ENCODE measurements at regions not wholly inside any gene's neighbourhood (a gene's known extent, or its start where the extent isn't known, plus 50 kb on each side); places are given as distances from the start of the nearest gene placed in this dataset.
"Not testable (repeated sequence)": the region's sequence is repeated elsewhere in the genome, so short reads cannot be mapped to it uniquely, and the experiment has no call there.

- no peak for DNase-seq
Measured at GRCh38 chr10:21463436-21463835, 62.0 kb downstream of the SKIDA1 start.

GRCh38 chr10:21458126-21458871, 67.2 kb downstream of the SKIDA1 start:
- no peak for DNase-seq

GRCh38 chr10:21456160-21456559, 69.3 kb downstream of the SKIDA1 start:
- DNase-seq: no peak

GRCh38 chr10:21452203-21452602, 73.3 kb downstream of the SKIDA1 start:
- no peak for DNase-seq

GRCh38 chr10:21449288-21449966, 76.1 kb downstream of the SKIDA1 start:
- DNase-seq: no peak

- no peak for DNase-seq
Measured at GRCh38 chr10:21445163-21445562, 80.3 kb downstream of the SKIDA1 start.

GRCh38 chr10:21441625-21442024, 83.9 kb downstream of the SKIDA1 start:
- no peak for DNase-seq

- DNase-seq: not testable (repeated sequence)
Measured at GRCh38 chr10:21438914-21439313, 86.6 kb downstream of the SKIDA1 start.

GRCh38 chr10:21437770-21438382, 87.6 kb downstream of the SKIDA1 start:
- no peak for DNase-seq

- no peak for DNase-seq
Measured at GRCh38 chr10:21432266-21432665, 93.2 kb downstream of the SKIDA1 start.

GRCh38 chr10:21431799-21432198, 93.7 kb downstream of the SKIDA1 start:
- no peak for DNase-seq

GRCh38 chr10:21427804-21428481, 97.5 kb downstream of the SKIDA1 start:
- no peak for DNase-seq

- DNase-seq: no peak
Measured at GRCh38 chr10:21424459-21424861, 101.0 kb downstream of the SKIDA1 start.

- DNase-seq: no peak
Measured at GRCh38 chr10:21423850-21424249, 101.6 kb downstream of the SKIDA1 start.

- DNase-seq: no peak
Measured at GRCh38 chr10:21423338-21423737, 102.1 kb downstream of the SKIDA1 start.

GRCh38 chr10:21421794-21422193, 103.7 kb downstream of the SKIDA1 start:
- no peak for DNase-seq

GRCh38 chr10:21421016-21421415, 104.5 kb downstream of the SKIDA1 start:
- no peak for DNase-seq

GRCh38 chr10:21418981-21419576, 106.4 kb downstream of the SKIDA1 start:
- DNase-seq: not testable (repeated sequence)

- no peak for DNase-seq
Measured at GRCh38 chr10:21417172-21417712, 108.2 kb downstream of the SKIDA1 start.

GRCh38 chr10:21413680-21414079, 111.8 kb downstream of the SKIDA1 start:
- no peak for DNase-seq

GRCh38 chr10:21413268-21413667, 112.2 kb downstream of the SKIDA1 start:
- no peak for DNase-seq

GRCh38 chr10:21406595-21407193, 118.8 kb downstream of the SKIDA1 start:
- DNase-seq: no peak
